OCI-LY1 (cell line): ENCODE measurements at regions not wholly inside any gene's neighbourhood (a gene's known extent, or its start where the extent isn't known, plus 50 kb on each side); places are given as distances from the start of the nearest gene placed in this dataset.

ENCODE experiments used
- CTCF ChIP-seq: fragments of 200-600 bp; sonication (generic), shearing (Covaris generic); IDR thresholded peaks from 2 replicates; pipeline ENCODE4 v1.5.1; 2017; ENCODE audit warnings: mild to moderate bottlenecking, antibody characterized with exemption, low read length, moderate library complexity, mixed read lengths
- EZH2 ChIP-seq: fragments of 200-600 bp; sonication (generic), shearing (Covaris generic); IDR thresholded peaks from 2 replicates; pipeline ENCODE4 v1.8.0; 2017; ENCODE audit warnings: borderline replicate concordance, mixed run types, mild to moderate bottlenecking, antibody characterized with exemption, low read length, moderate library complexity, mixed read lengths

- no peak for TF ChIP-seq CTCF
- TF ChIP-seq EZH2 = no peak
Measured at GRCh38 chr14:42428996-42429395, 822.3 kb downstream of the LRFN5 start.
